HEK293T (cell line): ENCODE measurements at regions not wholly inside any gene's neighbourhood (a gene's known extent, or its start where the extent isn't known, plus 50 kb on each side); places are given as distances from the start of the nearest gene placed in this dataset.
"Not testable (repeated sequence)": the region's sequence is repeated elsewhere in the genome, so short reads cannot be mapped to it uniquely, and the experiment has no call there.

Experiments used
- CTCF ChIA-PET: fragments of 350-600 bp; formaldehyde crosslinking; extraction: SDS; loops from one replicate; lab custom pipeline; 2021; ENCODE audit warnings: antibody characterized with exemption, inconsistent platforms; lab: Yijun Ruan, JAX
- POLR2A ChIA-PET: fragments of 350-600 bp; formaldehyde crosslinking; extraction: SDS; loops from one replicate; lab custom pipeline; 2020; ENCODE audit warnings: antibody characterized with exemption, inconsistent platforms; lab: Yijun Ruan, JAX
- DNase-seq: peaks from one replicate; pipeline ENCODE4 v3.0.0; 2012; ENCODE audit warnings: mixed read lengths; ENCODE audit errors: extremely low spot score
- ARNT ChIP-seq: fragments of 450-650 bp; IDR thresholded peaks from 2 replicates; pipeline ENCODE4 v1.6.1; 2017; ENCODE audit warnings: mild to moderate bottlenecking
- BHLHE40 ChIP-seq: fragments of 450-650 bp; IDR thresholded peaks from 2 replicates; pipeline ENCODE4 v1.6.1; 2016; ENCODE audit warnings: mild to moderate bottlenecking, moderate library complexity, borderline replicate concordance
- CTBP1 ChIP-seq: fragments of 450-650 bp; IDR thresholded peaks from 2 replicates; pipeline ENCODE4 v1.6.1; 2016; ENCODE audit warnings: borderline replicate concordance
- ELF4 ChIP-seq: fragments of 450-650 bp; IDR thresholded peaks from 2 replicates; pipeline ENCODE4 v1.6.1; 2017; ENCODE audit warnings: antibody characterized with exemption
- FOXA1 ChIP-seq: fragments of 450-650 bp; IDR thresholded peaks from 2 replicates; pipeline ENCODE4 v1.6.1; 2016; ENCODE audit warnings: mild to moderate bottlenecking
- FOXK2 ChIP-seq: fragments of 450-650 bp; IDR thresholded peaks from 2 replicates; pipeline ENCODE4 v1.6.1; 2016; ENCODE audit warnings: mild to moderate bottlenecking
- FOXM1 ChIP-seq: fragments of 450-650 bp; IDR thresholded peaks from 2 replicates; pipeline ENCODE4 v1.6.1; 2017; ENCODE audit warnings: mild to moderate bottlenecking, borderline replicate concordance
- HDGF ChIP-seq: fragments of 450-650 bp; IDR thresholded peaks from 2 replicates; pipeline ENCODE4 v1.6.1; 2017; ENCODE audit warnings: antibody characterized with exemption, borderline replicate concordance
- L3MBTL2 ChIP-seq: fragments of 450-650 bp; conservative IDR thresholded peaks from 2 replicates; pipeline ENCODE4 v1.6.1; 2016; ENCODE audit warnings: mild to moderate bottlenecking
- LEF1 ChIP-seq: fragments of 450-650 bp; IDR thresholded peaks from 2 replicates; pipeline ENCODE4 v1.6.1; 2017; ENCODE audit warnings: mild to moderate bottlenecking, borderline replicate concordance
- NFRKB ChIP-seq: fragments of 450-650 bp; IDR thresholded peaks from 2 replicates; pipeline ENCODE4 v1.6.1; 2016; ENCODE audit warnings: mild to moderate bottlenecking, moderate library complexity
- PKNOX1 ChIP-seq: fragments of 450-650 bp; IDR thresholded peaks from 2 replicates; pipeline ENCODE4 v1.6.1; 2016
- SP1 ChIP-seq: fragments of 450-650 bp; IDR thresholded peaks from 2 replicates; pipeline ENCODE4 v1.6.1; 2017
- SUZ12 ChIP-seq: fragments of 450-650 bp; IDR thresholded peaks from 2 replicates; pipeline ENCODE4 v1.6.1; 2016; ENCODE audit warnings: mild to moderate bottlenecking
- TARDBP ChIP-seq: fragments of 450-650 bp; IDR thresholded peaks from 2 replicates; pipeline ENCODE4 v1.6.1; 2016
- ZNF384 ChIP-seq: fragments of 450-650 bp; IDR thresholded peaks from 2 replicates; pipeline ENCODE4 v1.6.1; 2016

GRCh38 chr1:207196135-207196534 lies 92.1 kb downstream of the C4BPA start:
- CTCF ChIA-PET, POLR2A ChIA-PET, DNase-seq: not testable (repeated sequence)

DNA sequence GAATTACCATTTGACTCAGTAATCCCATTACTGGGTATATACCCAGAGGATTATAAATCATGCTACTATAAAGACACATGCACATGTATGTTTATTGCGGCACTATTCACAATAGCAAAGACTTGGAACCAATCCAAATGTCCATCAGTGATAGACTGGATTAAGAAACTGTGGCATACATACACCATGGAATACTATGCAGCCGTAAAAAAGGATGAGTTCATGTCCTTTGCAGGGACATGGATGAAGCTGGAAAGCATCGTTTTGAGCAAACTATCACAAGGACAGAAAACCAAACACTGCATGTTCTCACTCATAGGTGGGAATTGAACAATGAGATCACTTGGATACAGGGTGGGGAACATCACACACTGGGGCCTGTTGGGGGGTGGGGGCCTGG lies 97.5 kb downstream of the C4BPA start:
- POLR2A ChIA-PET, DNase-seq, CTCF ChIA-PET: not testable (repeated sequence)

DNA sequence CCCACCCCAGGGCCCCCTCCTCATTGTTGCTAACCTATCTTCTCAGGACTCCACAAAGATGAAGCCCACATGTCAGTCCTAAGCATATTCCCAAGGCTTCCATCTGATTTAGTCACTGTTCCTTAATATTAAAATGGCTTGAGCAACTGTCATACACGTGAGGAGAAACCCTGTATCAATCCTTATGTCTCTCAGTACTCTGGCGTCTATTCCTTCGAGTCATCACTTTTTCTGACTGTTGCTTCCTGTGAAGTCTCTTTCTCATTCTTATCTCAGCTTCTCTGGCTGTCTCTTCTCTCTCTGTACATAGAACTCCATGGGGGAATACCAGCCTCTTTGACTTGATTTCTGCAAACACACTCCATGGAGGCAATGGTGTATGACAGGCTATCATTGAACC lies 98.4 kb downstream of the C4BPA start:
- ChIA-PET POLR2A (no interaction called here), CTCF (no interaction called here)
- DNase-seq, result no peak
- TF ChIP-seq FOXK2 (no peak), LEF1 (no peak), ELF4 (no peak), ARNT (no peak), FOXM1 (no peak), SP1 (no peak), NFRKB (no peak), CTBP1 (no peak), PKNOX1 (no peak), TARDBP (no peak), L3MBTL2 (no peak), SUZ12 (no peak), FOXA1 (no peak), ZNF384 (no peak), BHLHE40 (no peak)

GRCh38 chr1:207203541-207203940 lies 99.5 kb downstream of the C4BPA start:
- TF ChIP-seq NFRKB, result no peak
- POLR2A ChIA-PET, result no interaction called here
- CTCF ChIA-PET, result no interaction called here
- DNase-seq, result no peak

- ChIA-PET CTCF (no interaction called here), POLR2A (no interaction called here)
- no peak for DNase-seq
- TF ChIP-seq BHLHE40 (no peak), ARNT (no peak), PKNOX1 (no peak), NFRKB (no peak), FOXA1 (no peak), HDGF (no peak), FOXM1 (no peak), ZNF384 (no peak), ELF4 (no peak), SP1 (no peak), L3MBTL2 (no peak), FOXK2 (no peak), TARDBP (no peak), LEF1 (no peak), CTBP1 (no peak), SUZ12 (no peak)
Observed at GRCh38 chr1:207205614-207206061, 101.6 kb downstream of the C4BPA start.

DNA sequence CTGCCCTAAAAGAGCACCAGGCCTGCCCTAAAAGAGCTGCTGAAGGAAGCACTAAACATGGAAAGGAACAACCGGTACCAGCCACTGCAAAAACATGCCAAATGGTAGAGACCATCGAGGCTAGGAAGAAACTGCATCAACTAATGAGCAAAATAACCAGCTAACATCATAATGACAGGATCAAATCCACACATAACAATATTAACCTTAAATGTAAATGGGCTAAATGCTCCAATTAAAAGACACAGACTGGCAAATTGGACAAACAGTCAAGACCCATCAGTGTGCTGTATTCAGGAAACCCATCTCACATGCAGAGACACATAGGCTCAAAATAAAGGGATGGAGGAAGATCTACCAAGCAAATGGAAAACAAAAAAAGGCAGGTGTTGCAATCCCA lies 104.7 kb downstream of the C4BPA start:
- DNase-seq, CTCF ChIA-PET, POLR2A ChIA-PET: not testable (repeated sequence)

DNA sequence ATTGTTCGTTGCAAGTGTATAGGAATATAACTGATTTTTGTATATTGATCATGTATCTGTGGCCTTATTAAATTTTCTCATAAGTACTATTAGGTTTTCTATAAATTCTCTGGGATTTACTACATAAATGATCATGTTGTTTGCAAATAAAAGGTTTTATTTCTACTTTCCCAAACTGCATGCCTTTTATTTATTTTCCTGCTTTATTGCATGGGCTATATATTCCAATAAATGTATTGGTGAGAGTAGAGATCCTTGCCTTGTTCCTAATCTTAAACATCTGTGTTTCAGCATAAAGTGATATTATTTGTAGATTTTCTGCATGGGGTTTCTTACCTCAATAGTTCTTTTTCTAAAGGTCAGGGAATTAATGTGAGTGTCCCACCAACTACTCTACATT lies 107.0 kb upstream of the CD55 start:
- DNase-seq, result no peak
- TF ChIP-seq ELF4 (no peak), L3MBTL2 (no peak), SP1 (no peak), FOXA1 (no peak), ZNF384 (no peak), ARNT (no peak), HDGF (no peak), SUZ12 (no peak), FOXK2 (no peak), LEF1 (no peak), TARDBP (no peak), FOXM1 (no peak), PKNOX1 (no peak), BHLHE40 (no peak)
- CTCF ChIA-PET, result no interaction called here

DNA sequence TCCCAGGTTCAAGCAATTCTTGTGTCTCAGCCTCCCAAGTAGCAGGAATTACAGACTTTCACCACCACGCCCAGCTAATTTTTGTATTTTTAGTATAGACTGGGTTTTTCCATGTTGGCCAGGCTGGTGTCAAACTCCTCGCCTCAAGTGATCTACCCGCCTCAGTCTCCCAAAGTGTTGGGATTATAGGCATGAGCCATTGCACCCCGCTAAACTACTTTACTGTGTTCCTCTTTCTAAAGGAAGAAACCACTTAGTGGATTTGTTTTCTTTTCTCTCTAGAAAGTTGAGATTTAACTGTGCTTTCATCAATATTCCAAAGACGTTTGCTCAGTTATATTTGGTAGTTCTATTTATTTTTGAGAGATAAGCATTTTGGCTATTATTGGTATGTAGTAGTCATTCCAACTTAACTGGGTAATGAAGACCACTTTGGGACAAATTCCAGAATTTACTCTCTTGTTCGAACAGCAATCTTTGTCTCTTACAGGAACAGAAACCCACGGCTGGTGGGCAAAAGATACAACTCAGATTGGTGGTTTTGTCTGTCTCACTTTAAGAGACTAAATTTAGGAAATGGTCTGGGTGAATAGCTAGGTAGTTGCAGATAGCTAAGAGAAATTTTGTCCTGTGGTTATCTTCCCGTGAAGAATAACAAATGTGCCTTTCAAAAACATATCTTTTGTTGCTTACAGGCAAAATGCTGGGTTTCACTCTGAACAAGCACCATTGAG lies 103.5 kb upstream of the CD55 start:
- TF ChIP-seq L3MBTL2 (no peak), HDGF (no peak), SP1 (no peak), CTBP1 (no peak)
- ChIA-PET POLR2A (no interaction called here), CTCF (no interaction called here)
- no peak for DNase-seq

More for the DNA sequence above, 107.0 kb upstream of the CD55 start:
- POLR2A ChIA-PET, result no interaction called here
